HEK293T (cell line): ENCODE measurements at regions not wholly inside any gene's neighbourhood (a gene's known extent, or its start where the extent isn't known, plus 50 kb on each side); places are given as distances from the start of the nearest gene placed in this dataset.

Source experiments
- FOXA1 ChIP-seq: fragments of 450-650 bp; IDR thresholded peaks from 2 replicates; pipeline ENCODE4 v1.6.1; 2016; ENCODE audit warnings: mild to moderate bottlenecking
- FOXM1 ChIP-seq: fragments of 450-650 bp; IDR thresholded peaks from 2 replicates; pipeline ENCODE4 v1.6.1; 2017; ENCODE audit warnings: mild to moderate bottlenecking, borderline replicate concordance
- HDGF ChIP-seq: fragments of 450-650 bp; IDR thresholded peaks from 2 replicates; pipeline ENCODE4 v1.6.1; 2017; ENCODE audit warnings: antibody characterized with exemption, borderline replicate concordance
- NFRKB ChIP-seq: fragments of 450-650 bp; IDR thresholded peaks from 2 replicates; pipeline ENCODE4 v1.6.1; 2016; ENCODE audit warnings: mild to moderate bottlenecking, moderate library complexity
- SP1 ChIP-seq: fragments of 450-650 bp; IDR thresholded peaks from 2 replicates; pipeline ENCODE4 v1.6.1; 2017
- TARDBP ChIP-seq: fragments of 450-650 bp; IDR thresholded peaks from 2 replicates; pipeline ENCODE4 v1.6.1; 2016

DNA sequence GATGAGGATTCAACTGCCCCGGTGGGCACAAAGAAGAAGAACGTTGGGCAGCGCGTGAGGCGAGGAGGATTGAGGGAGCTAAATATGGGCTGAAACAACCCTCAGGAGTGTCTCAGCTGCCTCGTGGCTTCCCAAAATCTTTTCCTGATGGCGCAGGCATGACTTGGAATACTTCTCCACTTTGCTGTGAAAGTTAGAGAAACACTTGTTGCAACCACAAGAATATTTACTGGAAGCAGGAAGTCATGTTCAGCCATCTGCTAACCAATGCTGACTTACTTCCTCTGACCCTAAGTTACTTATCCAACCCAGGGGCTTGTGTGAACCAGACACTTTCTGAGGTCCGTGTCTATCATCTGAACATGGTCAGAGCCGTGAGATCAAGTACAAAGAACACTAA lies 148.8 kb downstream of the ARL4C start:
- TF ChIP-seq NFRKB (no peak), FOXA1 (no peak), FOXM1 (no peak), HDGF (no peak), SP1 (no peak), TARDBP (no peak)
